Colonic mucosa (tissue), 4 donors: ENCODE measurements at regions not wholly inside any gene's neighbourhood (a gene's known extent, or its start where the extent isn't known, plus 50 kb on each side); places are given as distances from the start of the nearest gene placed in this dataset.

Experiments
- DNase-seq: peaks from one replicate; pipeline ENCODE4 v3.0.0-alpha.2; 2020
- H3K27ac ChIP-seq: fragments of 200-600 bp; one replicate; pipeline ENCODE4 v1.8.0; 2021
- H3K27me3 ChIP-seq: fragments of 200-600 bp; one replicate; pipeline ENCODE4 v1.8.0; 2021
- H3K36me3 ChIP-seq: fragments of 200-600 bp; one replicate; pipeline ENCODE4 v1.8.0; 2021
- H3K4me1 ChIP-seq: fragments of 200-600 bp; one replicate; pipeline ENCODE4 v1.8.0; 2021; ENCODE audit warnings: mild to moderate bottlenecking
- H3K4me3 ChIP-seq: fragments of 200-600 bp; one replicate; pipeline ENCODE4 v1.8.0; 2021
- H3K9ac ChIP-seq, 2 donors: one replicate each; pipeline ENCODE4 v1.7.0; 2013; ENCODE audit warnings: control low read depth in 2 of 2, low read depth in 2 of 2, low read length in 2 of 2
- H3K9me3 ChIP-seq: fragments of 200-600 bp; one replicate; pipeline ENCODE4 v1.8.0; 2021
- CTCF ChIP-seq: fragments of 200-600 bp; IDR thresholded peaks from one replicate; pipeline ENCODE4 v1.8.0; 2022; ENCODE audit warnings: antibody characterized with exemption, mild to moderate bottlenecking
- intact Hi-C: fragments of 100-400 bp; cut with DNase I; formaldehyde crosslinking; loops from one replicate; pipeline ENCODE4 v1.14.1; 2022
- donor health status: healthy.
- donor health status: DM: no; HTN: no; CAD: no.
- donor health status: DM: no; HTN: no; CAD: no.

- Histone ChIP-seq H3K36me3 (no peaks in the 10 kb centered on the region), H3K4me3 (peak overlapping the region; percentile 42), H3K9ac (peak overlapping the region in 1 of 2 donors; percentile 23), H3K9me3 (no peaks in the 10 kb centered on the region), H3K27ac (peak overlapping the region; percentile 81), H3K4me1 (no peaks in the 10 kb centered on the region), H3K27me3 (no peaks in the 10 kb centered on the region)
- intact Hi-C loops, result no loop called here
- peak; percentile 83 for DNase-seq
- no peak for TF ChIP-seq CTCF
Measured at GRCh38 chr6:26223650-26224546, 136.7 kb downstream of the HFE start.

GRCh38 chr6:26224547-26224912 lies 137.3 kb downstream of the HFE start:
- Histone ChIP-seq H3K27ac (peak overlapping the region; percentile 81), H3K27me3 (no peaks in the 10 kb centered on the region), H3K36me3 (no peaks in the 10 kb centered on the region), H3K9ac (no peak overlapping the region), H3K9me3 (no peaks in the 10 kb centered on the region), H3K4me1 (no peaks in the 10 kb centered on the region), H3K4me3 (peak overlapping the region; percentile 42)
- intact Hi-C loops, result no loop called here
- no peak for TF ChIP-seq CTCF
- no peak for DNase-seq

GRCh38 chr6:26224940-26225847 lies 138.0 kb downstream of the HFE start:
- Histone ChIP-seq H3K27me3 (no peaks in the 10 kb centered on the region), H3K4me1 (no peaks in the 10 kb centered on the region), H3K9me3 (no peaks in the 10 kb centered on the region), H3K27ac (no peak overlapping the region), H3K9ac (no peak overlapping the region), H3K4me3 (peak overlapping the region; percentile 42), H3K36me3 (no peaks in the 10 kb centered on the region)
- intact Hi-C loops, result no loop called here
- no peak for TF ChIP-seq CTCF
- DNase-seq, result no peak

GRCh38 chr6:26225848-26226578 lies 138.8 kb downstream of the HFE start:
- no peak for TF ChIP-seq CTCF
- Histone ChIP-seq H3K9me3 (no peaks in the 10 kb centered on the region), H3K9ac (no peak overlapping the region), H3K4me1 (no peaks in the 10 kb centered on the region), H3K27ac (no peak overlapping the region), H3K4me3 (no peak overlapping the region), H3K27me3 (no peaks in the 10 kb centered on the region), H3K36me3 (no peaks in the 10 kb centered on the region)
- no peak for DNase-seq
- intact Hi-C loops, result no loop called here

GRCh38 chr6:26226579-26226967 lies 138.4 kb upstream of the BTN3A2 start:
- no peaks in the 10 kb centered on the region for H3K4me1 ChIP-seq
- no peak overlapping the region for H3K27ac ChIP-seq
- intact Hi-C loops, result no loop called here
- H3K27me3 ChIP-seq, result no peaks in the 10 kb centered on the region
- H3K4me3 ChIP-seq, result no peak overlapping the region
- TF ChIP-seq CTCF, result no peak
- no peaks in the 10 kb centered on the region for H3K36me3 ChIP-seq
- no peak for DNase-seq
- no peaks in the 10 kb centered on the region for H3K9me3 ChIP-seq
- no peak overlapping the region for H3K9ac ChIP-seq
